HG03175 (cell line): ENCODE measurements at regions not wholly inside any gene's neighbourhood (a gene's known extent, or its start where the extent isn't known, plus 50 kb on each side); places are given as distances from the start of the nearest gene placed in this dataset.
"Not testable (repeated sequence)": the region's sequence is repeated elsewhere in the genome, so short reads cannot be mapped to it uniquely, and the experiment has no call there.

Source experiments
- ATAC-seq: cut with Tn5 transposase; IDR thresholded peaks from one replicate; pipeline ENCODE4 v1.9.1; 2021; ENCODE audit warnings: mild to moderate bottlenecking, moderate library complexity; ENCODE audit not compliant: unreplicated experiment

GRCh38 chr2:118744682-118745181 is 102.7 kb downstream of the EN1 start:
- not testable (repeated sequence) for ATAC-seq

- no peak for ATAC-seq
These were observed 108.7 kb downstream of the EN1 start for GRCh38 chr2:118738524-118739308.

- no peak for ATAC-seq
These were observed 109.3 kb downstream of the EN1 start for GRCh38 chr2:118738106-118738505.

- ATAC-seq = no peak
These were observed 109.8 kb downstream of the EN1 start for GRCh38 chr2:118737684-118738083.

DNA sequence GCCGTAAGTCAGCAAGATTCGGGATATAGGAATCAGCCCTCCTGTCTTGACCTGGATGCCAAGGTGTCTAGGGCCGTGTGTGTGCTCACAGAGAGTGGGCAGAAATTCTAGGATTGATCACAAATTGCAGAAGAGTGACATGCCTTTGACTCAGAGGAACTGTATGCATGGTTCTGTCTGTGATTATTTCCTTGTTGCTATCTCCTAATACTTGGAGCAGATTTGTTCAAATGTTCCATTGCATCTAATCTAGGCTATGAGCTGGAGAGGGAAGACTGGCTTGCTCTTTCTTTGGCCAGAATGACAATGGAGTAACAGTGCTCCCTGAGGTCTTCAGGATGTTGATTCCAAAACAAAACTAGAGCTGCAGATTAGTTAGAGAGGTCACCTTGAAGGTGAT is 115.0 kb downstream of the EN1 start:
- no peak for ATAC-seq

- ATAC-seq = no peak
These were observed 116.0 kb downstream of the EN1 start for GRCh38 chr2:118731413-118731812.

DNA sequence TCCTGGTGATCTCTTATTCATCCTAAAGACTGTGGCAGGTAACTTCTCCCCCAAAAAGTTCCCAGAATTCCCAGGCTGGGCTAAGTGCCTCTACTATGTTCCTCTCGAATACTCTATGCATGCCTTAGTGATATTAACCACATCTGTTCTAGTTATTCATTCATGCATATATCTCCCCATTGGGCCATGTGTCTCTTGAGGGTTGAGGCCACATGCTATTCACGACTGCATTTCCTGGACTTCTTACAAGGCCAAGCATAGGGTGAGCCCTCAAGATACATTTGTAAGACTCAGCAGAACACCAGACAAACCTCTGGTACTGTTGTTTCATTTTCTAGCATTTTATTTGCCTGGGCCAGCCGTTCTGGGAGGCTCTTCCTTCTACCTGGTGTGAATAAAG is 117.0 kb downstream of the EN1 start:
- no peak for ATAC-seq

DNA sequence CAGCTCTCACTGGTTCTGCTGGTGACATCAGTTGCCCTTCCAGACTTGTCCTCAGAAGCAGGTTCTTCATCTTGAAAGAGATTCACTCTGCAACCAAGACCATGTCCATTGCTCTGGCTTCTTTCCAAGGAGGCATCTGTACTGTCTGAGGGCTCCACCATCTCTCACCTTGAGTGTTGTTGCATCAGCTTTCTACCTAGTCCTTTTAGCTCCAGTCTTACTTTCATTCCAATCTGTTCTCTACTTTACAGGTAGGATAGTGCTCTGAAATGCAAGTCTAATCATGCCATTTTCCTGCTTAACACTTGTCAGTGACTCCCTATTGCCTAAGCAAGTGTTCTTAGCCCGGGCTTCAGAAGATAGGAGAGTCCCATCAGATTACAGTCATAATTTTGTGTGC is 117.7 kb downstream of the EN1 start:
- no peak for ATAC-seq

- no peak for ATAC-seq
These were observed 118.5 kb downstream of the EN1 start for GRCh38 chr2:118728984-118729383.

GRCh38 chr2:118726821-118727220 is 120.6 kb downstream of the EN1 start:
- ATAC-seq = no peak

GRCh38 chr2:118723394-118723793 is 124.1 kb downstream of the EN1 start:
- ATAC-seq = no peak

DNA sequence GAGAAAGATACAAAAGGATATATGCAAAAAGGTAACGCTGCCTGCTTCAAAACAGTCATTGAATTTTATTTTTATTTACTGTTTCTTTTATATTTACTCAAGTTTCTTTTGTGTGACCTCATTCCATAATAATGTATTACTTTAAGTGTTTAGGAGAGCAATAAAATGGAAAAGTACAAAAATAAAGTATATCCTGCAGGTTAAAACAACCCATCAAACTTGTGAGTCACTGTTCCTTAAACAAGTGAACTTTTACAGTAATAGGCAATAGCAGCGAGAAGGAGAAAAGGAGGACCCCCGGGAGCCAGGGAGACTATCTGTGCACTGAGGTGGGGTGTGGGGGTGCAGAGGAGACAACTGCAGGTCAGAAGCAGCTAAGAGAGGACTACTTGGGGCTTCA is 124.5 kb downstream of the EN1 start:
- no peak for ATAC-seq

GRCh38 chr2:118721817-118722551 is 125.5 kb downstream of the EN1 start:
- ATAC-seq = no peak

- no peak for ATAC-seq
These were observed 126.6 kb downstream of the EN1 start for GRCh38 chr2:118720866-118721265.

GRCh38 chr2:118718921-118719320 is 128.5 kb downstream of the EN1 start:
- ATAC-seq = no peak

GRCh38 chr2:118716102-118716501 is 131.3 kb downstream of the EN1 start:
- no peak for ATAC-seq

- ATAC-seq = no peak
These were observed 133.3 kb downstream of the EN1 start for GRCh38 chr2:118714118-118714517.

DNA sequence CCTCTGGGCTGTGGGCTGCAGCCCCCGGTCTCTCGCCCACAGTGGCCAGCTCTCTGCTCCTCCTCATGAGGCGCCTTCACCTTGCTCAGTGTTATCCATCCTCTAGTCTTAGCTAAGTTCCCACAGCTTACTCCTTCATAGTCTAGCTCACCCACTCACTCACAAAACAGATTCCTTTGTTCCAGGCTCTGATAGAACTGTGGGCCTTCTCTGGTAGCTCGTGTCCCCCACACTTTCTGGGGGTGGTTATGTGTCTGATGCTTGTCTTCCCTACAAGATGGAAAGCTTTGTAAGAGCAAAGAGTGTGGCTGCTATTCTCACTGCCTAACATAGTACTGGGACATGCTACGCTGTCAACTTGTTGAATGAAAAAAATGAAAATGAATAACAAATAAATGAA is 135.8 kb downstream of the EN1 start:
- no peak for ATAC-seq

DNA sequence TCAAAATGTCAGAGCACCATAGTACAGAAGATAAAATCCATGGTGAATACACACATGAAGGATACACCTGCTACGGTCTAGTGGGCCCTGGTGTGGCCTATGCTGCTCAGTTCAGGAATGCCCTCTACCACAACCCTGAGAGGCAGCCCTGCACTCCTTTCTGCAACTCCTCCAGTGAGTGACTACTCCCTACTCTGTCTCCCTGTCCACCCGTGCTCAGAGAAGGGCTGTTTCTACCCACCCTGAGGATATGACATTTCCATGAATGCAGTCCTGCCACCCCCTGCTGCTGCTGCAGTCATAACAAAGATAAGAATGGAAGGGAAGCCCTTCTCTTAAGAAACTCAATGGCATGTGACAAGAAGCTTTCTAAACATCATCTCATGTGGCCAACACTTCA is 137.0 kb downstream of the EN1 start:
- ATAC-seq = no peak

GRCh38 chr2:118709786-118710185 is 137.7 kb downstream of the EN1 start:
- no peak for ATAC-seq

DNA sequence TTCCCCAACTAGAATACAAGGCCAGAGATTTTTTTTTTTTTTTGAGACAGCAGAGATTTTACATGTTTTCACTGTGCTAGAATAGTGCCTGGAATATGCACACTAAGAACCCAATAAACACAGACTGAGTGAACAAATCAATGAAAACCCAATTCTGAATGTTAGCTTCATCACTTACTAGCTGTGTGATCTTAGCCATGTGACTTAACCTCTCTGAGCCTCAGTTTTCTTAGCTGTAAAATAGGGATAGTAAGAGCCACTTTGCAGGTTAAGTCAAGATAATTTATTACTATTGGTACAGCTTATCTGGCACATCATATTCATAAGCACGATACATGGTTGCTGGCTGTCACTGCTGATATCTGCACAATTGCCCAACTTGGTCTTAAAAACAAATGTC is 140.6 kb downstream of the EN1 start:
- ATAC-seq = no peak

- ATAC-seq = no peak
These were observed 141.1 kb downstream of the EN1 start for GRCh38 chr2:118706371-118706770.
